Activated naive CD8-positive, alpha-beta T cell treated with anti-CD3 and anti-CD28 coated beads for 36 hours (primary cell): ENCODE measurements at regions not wholly inside any gene's neighbourhood (a gene's known extent, or its start where the extent isn't known, plus 50 kb on each side); places are given as distances from the start of the nearest gene placed in this dataset.
"Not testable (repeated sequence)": the region's sequence is repeated elsewhere in the genome, so short reads cannot be mapped to it uniquely, and the experiment has no call there.

Experiments
- DNase-seq: peaks from one replicate; pipeline ENCODE4 v3.0.0; 2021
- H3K27ac Mint-ChIP-seq: one replicate; pipeline ENCODE4 v1.8.0; 2022; ENCODE audit warnings: mild to moderate bottlenecking, moderate library complexity, mixed read lengths
- H3K27me3 Mint-ChIP-seq: one replicate; pipeline ENCODE4 v1.8.0; 2022; ENCODE audit warnings: mild to moderate bottlenecking, mixed read lengths
- H3K36me3 Mint-ChIP-seq: one replicate; pipeline ENCODE4 v1.8.0; 2021; ENCODE audit warnings: mild to moderate bottlenecking, mixed read lengths
- H3K4me1 Mint-ChIP-seq: one replicate; pipeline ENCODE4 v1.8.0; 2021; ENCODE audit warnings: mixed read lengths
- H3K4me3 Mint-ChIP-seq: one replicate; pipeline ENCODE4 v1.8.0; 2022; ENCODE audit warnings: mild to moderate bottlenecking, moderate library complexity, mixed read lengths
- H3K9me3 Mint-ChIP-seq: one replicate; pipeline ENCODE4 v1.8.0; 2022; ENCODE audit warnings: mixed read lengths

DNA sequence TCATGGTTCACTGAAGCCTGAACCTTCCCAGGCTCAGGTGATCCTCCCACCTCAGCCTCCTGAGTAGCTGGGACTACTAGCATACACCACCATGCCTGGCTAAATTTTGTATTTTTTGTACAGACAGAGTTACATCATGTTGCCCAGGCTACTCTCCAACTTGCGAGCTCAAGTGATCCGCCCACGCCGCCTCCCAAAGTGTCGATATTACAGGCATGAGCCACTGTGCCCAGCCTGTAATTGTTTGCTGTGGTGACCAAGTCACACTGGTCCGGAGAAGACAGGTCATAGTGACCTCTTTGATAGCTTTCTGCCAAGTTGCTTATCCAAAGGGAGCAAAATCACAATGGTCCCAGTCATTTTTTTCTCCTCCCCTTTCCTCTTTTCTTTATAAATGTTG, 167.4 kb upstream of the NOTCH2NLA start:
- H3K4me3 Mint-ChIP-seq, H3K36me3 Mint-ChIP-seq: not testable (repeated sequence)
- peaks cover 17% of the 10 kb centered on the region for H3K4me1 Mint-ChIP-seq

DNA sequence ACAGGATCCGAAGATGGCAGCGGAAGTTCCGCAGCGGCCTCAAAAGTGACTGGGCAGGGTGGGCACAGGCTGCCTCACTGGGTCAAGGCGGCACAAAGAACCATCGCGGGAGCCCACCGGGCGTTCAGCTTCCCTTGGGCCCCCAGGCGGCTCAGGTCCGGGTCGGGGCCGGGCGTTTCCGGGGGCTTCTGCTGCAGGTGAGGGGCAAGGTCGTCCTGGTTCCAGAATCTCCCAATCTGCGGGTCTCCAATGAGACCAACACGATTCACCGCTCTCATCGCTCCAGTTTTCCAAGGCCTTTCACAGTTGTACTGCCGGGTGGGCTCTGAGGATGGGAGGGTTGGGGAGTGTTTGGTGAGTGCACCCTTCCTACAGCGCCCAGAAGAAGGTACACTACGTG, 165.0 kb upstream of the NOTCH2NLA start:
- H3K4me3 Mint-ChIP-seq, H3K27ac Mint-ChIP-seq, H3K9me3 Mint-ChIP-seq: not testable (repeated sequence)

More for the DNA sequence above, 167.4 kb upstream of the NOTCH2NLA start:
- not testable (repeated sequence) for H3K27ac Mint-ChIP-seq, DNase-seq, H3K27me3 Mint-ChIP-seq, H3K9me3 Mint-ChIP-seq

DNA sequence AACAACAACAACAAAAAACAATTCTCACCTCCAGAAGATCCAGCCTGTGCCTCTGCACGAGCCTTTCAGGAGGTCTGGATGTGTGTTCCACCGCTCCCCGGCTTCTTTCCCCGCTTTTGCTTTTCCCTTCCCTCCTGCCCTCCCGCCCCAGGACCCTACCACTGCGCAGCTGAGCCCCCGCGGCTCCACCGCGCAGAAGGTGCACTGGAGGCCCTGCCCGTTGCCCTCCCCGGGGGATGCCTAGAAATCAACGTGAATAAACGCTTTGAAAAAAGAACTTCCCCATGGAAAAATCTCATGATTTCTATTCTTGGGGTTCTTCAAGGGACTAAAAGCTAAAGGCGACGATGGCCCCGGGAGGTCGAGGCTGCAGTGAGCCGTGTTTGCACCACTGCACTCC, 164.3 kb upstream of the NOTCH2NLA start:
- not testable (repeated sequence) for H3K27me3 Mint-ChIP-seq, DNase-seq, H3K27ac Mint-ChIP-seq, H3K4me3 Mint-ChIP-seq, H3K36me3 Mint-ChIP-seq, H3K4me1 Mint-ChIP-seq, H3K9me3 Mint-ChIP-seq

More for the DNA sequence above, 165.0 kb upstream of the NOTCH2NLA start:
- H3K36me3 Mint-ChIP-seq, H3K4me1 Mint-ChIP-seq, H3K27me3 Mint-ChIP-seq, DNase-seq: not testable (repeated sequence)

DNA sequence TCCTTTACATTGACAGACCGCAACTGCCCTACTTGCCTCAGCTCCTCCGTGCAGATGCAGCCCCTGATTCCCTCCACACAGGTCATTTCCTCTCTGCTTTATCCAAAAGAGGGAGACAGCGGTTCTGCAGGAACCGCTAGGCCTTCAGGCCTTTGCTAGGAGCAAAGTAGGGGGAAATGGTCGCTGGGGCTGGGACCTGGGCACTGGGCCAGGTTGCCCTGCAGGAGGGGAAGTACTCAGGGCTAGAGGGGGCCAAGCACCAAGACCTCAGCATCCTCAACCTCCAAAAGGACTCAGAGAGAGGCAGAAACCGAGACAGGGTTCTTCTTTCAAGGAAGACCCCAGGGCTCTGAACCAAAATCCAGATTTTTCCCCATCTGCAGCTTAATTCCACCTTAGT, 160.4 kb upstream of the NOTCH2NLA start:
- H3K4me1 Mint-ChIP-seq = peaks cover 13% of the 10 kb centered on the region
- H3K27ac Mint-ChIP-seq, H3K27me3 Mint-ChIP-seq, H3K36me3 Mint-ChIP-seq, H3K9me3 Mint-ChIP-seq, DNase-seq, H3K4me3 Mint-ChIP-seq: not testable (repeated sequence)

DNA sequence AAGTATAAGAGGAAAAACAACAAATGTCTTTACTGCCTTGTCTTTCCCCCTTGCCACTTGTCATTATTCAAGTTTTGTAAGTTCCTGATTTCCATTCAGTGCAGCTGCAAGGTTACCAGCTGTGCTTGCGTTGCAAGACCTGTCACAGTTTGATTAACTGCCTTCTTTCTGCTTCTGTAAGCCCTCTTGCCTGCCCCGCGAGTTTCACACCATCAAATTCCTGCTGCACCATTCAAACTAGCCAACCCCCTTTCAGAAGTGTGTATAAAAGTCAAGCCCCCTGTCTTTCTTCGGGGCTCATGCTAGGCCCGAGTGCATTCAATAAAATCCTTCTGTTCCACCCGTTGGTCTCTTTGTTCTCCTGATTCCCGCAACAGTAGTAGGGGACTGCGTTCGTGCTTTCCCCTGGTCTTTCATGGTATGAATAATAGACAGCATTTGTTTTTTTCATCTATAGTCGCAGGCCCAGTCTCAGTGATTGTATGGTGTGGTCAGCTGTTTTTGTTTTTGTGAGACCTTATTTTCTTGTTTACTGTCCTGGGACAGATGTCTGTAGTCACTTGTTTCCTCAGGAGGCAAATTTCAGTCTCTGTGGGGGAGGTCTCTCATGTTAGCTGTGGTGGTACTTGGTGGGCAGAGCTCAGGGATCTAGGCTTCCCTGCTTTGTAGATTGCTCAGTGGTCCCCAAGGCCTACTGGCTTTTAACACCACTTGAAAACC, 159.1 kb upstream of the NOTCH2NLA start:
- peak overlapping the region; percentile 100 for H3K27ac Mint-ChIP-seq
- not testable (repeated sequence) for H3K9me3 Mint-ChIP-seq, H3K36me3 Mint-ChIP-seq, H3K27me3 Mint-ChIP-seq
- peak; percentile 50 for DNase-seq
- H3K4me3 Mint-ChIP-seq = peak overlapping the region; percentile 90
- H3K4me1 Mint-ChIP-seq = peaks cover 13% of the 10 kb centered on the region

DNA sequence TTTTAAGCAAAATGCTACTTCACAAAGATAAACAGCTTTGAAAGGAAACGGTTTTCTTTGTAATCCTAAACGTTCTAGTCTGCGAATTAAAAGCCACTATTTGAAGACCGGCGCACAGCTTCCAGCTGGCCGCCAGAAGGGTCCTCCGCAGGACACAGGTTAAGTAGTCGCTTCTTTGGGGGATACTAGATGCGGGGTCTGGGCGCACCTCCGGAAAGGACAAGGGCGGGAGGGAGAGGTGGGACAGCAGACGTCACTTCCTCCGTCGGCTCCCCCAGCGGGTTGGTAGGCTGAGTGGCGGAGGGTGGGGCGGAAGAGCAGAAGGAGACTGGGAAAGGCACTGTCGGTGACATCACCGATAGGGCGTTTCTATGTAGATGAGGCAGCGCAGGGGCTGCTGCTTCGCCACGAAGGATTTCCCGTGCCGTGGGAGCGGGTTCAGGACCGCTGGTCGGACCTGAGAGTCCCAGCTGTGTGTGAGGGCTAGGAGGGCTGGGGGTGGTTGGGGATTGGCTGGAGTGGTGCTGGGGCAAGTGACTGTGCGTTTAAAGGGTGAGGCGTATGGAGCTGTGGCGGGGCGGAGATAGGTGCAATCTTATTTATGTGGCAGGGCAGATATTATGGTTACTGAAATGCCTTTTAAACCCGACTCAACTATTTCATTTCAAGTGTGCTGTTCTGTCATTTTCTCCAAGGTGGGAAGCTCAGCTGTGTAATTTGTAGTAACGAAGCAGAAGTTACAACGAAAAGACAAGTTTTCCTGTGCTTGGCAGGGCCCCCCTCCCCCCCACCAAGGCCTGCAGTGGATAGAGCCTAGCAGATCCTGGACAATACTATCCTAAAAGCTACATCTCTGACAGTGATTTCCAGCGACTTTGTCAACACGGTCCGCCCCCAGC, 158.3 kb upstream of the NOTCH2NLA start:
- DNase-seq = peak; percentile 67
- peak overlapping the region; percentile 90 for H3K4me3 Mint-ChIP-seq

DNA sequence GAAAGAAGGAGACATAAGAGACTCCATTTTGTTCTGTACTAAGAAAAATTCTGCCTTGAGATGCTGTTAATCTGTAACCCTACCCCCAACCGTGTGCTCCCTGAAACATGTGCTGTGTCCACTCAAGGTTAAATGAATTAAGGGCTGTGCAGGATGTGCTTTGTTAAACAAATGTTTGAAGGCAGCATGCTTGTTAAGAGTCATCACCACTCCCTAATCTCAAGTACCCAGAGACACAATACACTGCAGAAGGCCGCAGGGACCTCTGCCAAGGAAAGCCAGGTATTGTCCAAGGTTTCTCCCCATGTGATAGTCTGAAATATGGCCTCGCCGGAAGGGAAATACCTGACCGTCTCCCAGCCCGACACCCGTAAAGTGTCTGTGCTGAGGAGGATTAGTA, 152.4 kb upstream of the NOTCH2NLA start:
- not testable (repeated sequence) for H3K27me3 Mint-ChIP-seq, DNase-seq, H3K27ac Mint-ChIP-seq, H3K9me3 Mint-ChIP-seq, H3K4me3 Mint-ChIP-seq, H3K36me3 Mint-ChIP-seq
- peaks cover 14% of the 10 kb centered on the region for H3K4me1 Mint-ChIP-seq

More for the DNA sequence above, 158.3 kb upstream of the NOTCH2NLA start:
- Mint-ChIP-seq H3K27ac (peak overlapping the region; percentile 100), H3K4me1 (peaks cover 13% of the 10 kb centered on the region)
- H3K36me3 Mint-ChIP-seq, H3K27me3 Mint-ChIP-seq, H3K9me3 Mint-ChIP-seq: not testable (repeated sequence)

DNA sequence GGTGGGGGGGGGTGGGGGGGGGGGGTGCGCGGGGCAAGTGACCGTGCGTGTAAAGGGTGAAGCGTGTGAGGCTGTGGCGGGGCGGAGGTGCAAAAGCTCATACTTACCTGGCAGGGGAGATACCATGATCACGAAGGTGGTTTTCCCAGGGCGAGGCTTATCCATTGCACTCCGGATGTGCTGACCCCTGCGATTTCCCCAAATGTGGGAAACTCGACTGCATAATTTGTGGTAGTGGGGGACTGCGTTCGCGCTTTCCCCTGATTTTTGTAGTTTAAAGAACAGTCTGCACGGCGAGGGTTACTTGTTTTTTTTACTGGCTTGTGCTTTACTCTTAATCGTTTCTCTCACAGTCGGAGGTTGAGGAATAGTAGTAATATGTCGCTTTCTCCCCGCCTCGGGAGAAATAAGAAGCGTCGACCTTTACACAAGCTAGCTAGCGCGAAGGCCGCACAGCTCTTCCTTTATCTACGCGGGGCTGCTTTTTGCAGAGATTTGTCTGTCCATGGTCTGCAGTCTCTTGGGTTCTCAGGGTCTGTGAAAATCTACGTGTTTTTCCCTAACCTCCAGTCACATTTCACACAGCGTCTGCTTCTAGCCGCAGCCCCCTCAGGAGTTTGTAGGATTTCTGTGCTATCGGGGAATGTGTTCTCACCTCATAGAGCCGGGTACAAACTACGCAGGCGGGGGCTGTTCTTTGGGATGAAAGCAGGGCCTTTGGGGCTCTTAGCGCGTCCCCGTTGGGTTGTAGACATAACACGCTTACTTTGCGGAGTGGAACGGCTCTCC, 148.1 kb upstream of the NOTCH2NLA start:
- DNase-seq = peak; percentile 83
- H3K4me3 Mint-ChIP-seq = peak overlapping the region; percentile 74
- H3K36me3 Mint-ChIP-seq, H3K27me3 Mint-ChIP-seq, H3K9me3 Mint-ChIP-seq: not testable (repeated sequence)
- H3K4me1 Mint-ChIP-seq = peaks cover 23% of the 10 kb centered on the region
- peak overlapping the region; percentile 98 for H3K27ac Mint-ChIP-seq

DNA sequence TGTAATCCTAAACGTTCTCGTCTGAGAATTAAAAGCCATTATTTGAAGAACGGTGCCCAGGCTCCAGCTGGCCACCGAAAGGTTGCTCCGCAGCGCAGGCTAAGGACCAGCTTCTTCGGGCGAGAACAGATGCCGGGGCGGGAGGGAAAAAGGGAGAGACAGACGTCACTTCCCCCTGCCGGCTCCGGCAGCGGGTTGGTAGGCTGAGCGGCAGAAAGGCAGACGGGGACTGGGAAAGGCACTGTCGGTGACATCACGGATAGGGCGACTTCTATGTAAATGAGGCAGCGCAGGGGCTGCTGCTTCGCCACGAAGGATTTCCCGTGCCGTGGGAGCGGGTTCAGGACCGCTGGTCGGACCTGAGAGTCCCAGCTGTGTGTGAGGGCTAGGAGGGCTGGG, 147.5 kb upstream of the NOTCH2NLA start:
- not testable (repeated sequence) for H3K36me3 Mint-ChIP-seq, H3K27me3 Mint-ChIP-seq, H3K9me3 Mint-ChIP-seq
- Mint-ChIP-seq H3K27ac (peak overlapping the region; percentile 98), H3K4me1 (peaks cover 23% of the 10 kb centered on the region), H3K4me3 (peak overlapping the region; percentile 74)
- peak; percentile 81 for DNase-seq

DNA sequence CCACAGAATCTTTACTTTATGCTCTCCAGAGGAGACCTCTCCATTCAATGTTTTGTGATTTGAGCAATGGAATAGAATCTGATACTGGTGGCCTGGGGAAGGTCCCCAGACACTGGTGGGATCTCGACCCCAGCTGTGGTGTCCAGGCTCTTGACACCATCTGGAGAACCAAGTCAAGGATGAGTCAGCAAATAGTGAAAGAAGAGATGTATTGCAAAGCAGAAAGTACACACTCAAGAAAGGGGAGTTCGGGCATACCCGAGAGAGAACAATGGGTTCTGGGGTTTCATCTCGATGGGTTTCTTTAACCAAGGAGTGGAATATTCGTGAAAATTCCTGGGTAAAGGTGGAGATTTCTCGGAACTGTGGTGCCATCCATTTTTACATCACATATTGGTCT, 146.3 kb upstream of the NOTCH2NLA start:
- peaks cover 21% of the 10 kb centered on the region for H3K4me1 Mint-ChIP-seq
- H3K27me3 Mint-ChIP-seq, DNase-seq, H3K9me3 Mint-ChIP-seq, H3K4me3 Mint-ChIP-seq, H3K27ac Mint-ChIP-seq, H3K36me3 Mint-ChIP-seq: not testable (repeated sequence)

DNA sequence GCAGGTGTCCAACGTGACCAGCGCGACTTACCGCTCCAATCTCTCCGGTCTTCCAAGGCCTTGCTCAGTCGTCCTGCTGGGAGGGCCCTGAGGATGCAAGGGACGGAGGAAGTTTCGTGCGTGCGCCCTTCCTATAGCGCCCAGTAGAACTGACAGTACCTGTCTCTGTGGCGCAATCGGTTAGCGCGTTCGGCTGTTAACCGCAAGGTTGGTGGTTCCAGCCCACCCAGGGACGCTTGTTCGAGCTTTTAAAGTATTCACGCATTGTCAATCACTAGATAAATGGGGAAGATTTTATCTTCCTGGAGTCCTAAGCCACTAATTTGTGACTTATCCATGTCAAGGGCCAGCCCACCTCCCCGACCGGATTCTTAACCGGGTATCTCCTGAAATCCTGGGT, 141.1 kb upstream of the NOTCH2NLA start:
- not testable (repeated sequence) for H3K9me3 Mint-ChIP-seq, H3K36me3 Mint-ChIP-seq, H3K27me3 Mint-ChIP-seq
- Mint-ChIP-seq H3K4me3 (peak overlapping the region; percentile 80), H3K4me1 (peaks cover 11% of the 10 kb centered on the region), H3K27ac (peak overlapping the region; percentile 87)
- peak; percentile 54 for DNase-seq

DNA sequence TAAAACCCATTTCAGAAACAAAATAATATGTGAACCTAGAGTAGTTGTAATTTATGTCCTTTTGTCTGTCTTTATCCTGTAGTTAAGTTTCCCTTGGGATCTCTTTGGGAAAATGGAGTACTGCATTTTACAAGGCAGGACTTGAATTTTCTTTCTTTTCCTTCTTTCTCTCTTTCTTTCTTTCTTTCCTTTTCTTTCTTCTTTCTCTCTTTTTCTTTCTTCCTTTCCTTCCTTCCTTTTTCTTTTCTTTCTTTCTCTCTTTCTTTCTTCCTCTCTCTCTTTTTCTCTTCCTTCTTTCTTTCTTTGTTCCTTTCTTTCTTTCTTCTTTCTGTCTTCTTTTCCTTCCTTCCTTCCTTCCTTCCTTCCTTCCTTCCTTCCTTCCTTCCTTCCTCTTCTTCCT, 126.6 kb upstream of the NOTCH2NLA start:
- H3K27me3 Mint-ChIP-seq, H3K36me3 Mint-ChIP-seq, H3K9me3 Mint-ChIP-seq, H3K4me3 Mint-ChIP-seq, H3K27ac Mint-ChIP-seq, H3K4me1 Mint-ChIP-seq, DNase-seq: not testable (repeated sequence)

DNA sequence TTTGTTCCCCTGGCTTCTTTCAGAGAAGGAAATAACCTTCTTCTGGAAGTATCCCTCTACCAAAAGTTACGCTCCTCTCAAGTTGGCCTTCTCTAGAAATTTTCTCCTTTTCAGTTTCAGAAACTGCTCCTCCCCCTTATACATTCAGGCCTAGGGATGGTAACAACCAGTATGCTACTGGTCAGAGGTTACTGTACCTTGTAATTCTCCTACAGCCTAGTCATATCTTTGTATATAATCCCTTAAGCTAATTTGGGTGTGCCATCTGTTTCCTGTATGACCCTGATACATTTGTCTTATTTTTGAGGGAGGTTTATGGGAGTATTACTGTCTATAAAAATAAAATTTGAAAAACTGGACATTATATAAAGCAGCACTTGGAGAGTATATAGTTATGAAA, 98.0 kb upstream of the NOTCH2NLA start:
- H3K36me3 Mint-ChIP-seq, H3K4me1 Mint-ChIP-seq, H3K9me3 Mint-ChIP-seq, H3K4me3 Mint-ChIP-seq, DNase-seq, H3K27me3 Mint-ChIP-seq, H3K27ac Mint-ChIP-seq: not testable (repeated sequence)

DNA sequence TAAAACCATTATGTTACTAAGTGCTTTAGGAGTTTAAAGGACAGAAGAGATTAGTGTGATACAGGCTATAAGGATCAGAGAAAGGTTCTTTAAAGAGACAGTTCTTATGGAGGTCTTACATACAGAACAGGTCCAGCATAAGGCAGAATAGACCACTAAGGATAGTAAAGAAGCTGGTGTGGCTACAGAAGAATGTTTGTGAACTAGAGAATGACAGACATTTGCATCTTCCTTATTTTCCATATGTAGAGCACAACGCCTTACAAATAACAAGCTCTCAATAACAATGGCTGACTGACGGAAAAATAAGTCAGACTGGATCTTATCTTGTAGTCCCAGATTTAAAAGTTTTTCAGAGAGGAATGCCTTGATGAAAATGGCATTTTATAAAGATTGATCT, 95.6 kb upstream of the NOTCH2NLA start:
- not testable (repeated sequence) for H3K27me3 Mint-ChIP-seq, H3K27ac Mint-ChIP-seq, H3K4me1 Mint-ChIP-seq, DNase-seq, H3K9me3 Mint-ChIP-seq, H3K4me3 Mint-ChIP-seq, H3K36me3 Mint-ChIP-seq

DNA sequence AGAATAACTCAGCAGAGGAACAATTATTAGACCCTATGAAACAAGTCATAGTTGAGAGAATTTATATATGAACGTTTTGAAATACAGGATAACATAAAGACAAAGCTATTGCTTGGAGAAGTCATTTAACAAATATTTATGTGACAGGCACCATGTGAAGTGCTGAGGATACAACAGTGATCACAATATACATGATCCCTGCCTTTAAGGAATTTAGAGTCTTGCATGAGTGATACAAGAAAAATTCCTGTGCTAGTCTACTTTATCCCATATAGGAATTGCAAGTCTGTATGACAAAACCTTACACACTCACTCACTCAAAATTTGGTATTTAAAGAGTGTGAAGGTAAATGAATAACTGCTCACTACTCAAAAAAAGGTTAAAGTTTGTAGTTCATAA, 94.5 kb upstream of the NOTCH2NLA start:
- H3K4me1 Mint-ChIP-seq, H3K27me3 Mint-ChIP-seq: not testable (repeated sequence)

More for the DNA sequence above, 94.5 kb upstream of the NOTCH2NLA start:
- H3K27ac Mint-ChIP-seq, H3K36me3 Mint-ChIP-seq, H3K4me3 Mint-ChIP-seq, H3K9me3 Mint-ChIP-seq, DNase-seq: not testable (repeated sequence)
